IPS-NIHi11 (cell line): ENCODE measurements at regions not wholly inside any gene's neighbourhood (a gene's known extent, or its start where the extent isn't known, plus 50 kb on each side); places are given as distances from the start of the nearest gene placed in this dataset.
A peak's percentile ranks its signal among the peaks of the same experiment; 100 is the strongest.
"Not testable (repeated sequence)": the region's sequence is repeated elsewhere in the genome, so short reads cannot be mapped to it uniquely, and the experiment has no call there.

Experiments used
- DNase-seq: peaks from one replicate; pipeline ENCODE4 v3.0.0; 2012; ENCODE audit warnings: mixed read lengths, low spot score

- DNase-seq, result peak; percentile 89
Measured at GRCh38 chr16:87203060-87203656, 114.0 kb downstream of the C16orf95 start.

GRCh38 chr16:87206646-87207451, 110.3 kb downstream of the C16orf95 start:
- DNase-seq, result no peak

- no peak for DNase-seq
Measured at GRCh38 chr16:87207509-87207908, 109.7 kb downstream of the C16orf95 start.

- DNase-seq, result no peak
Measured at GRCh38 chr16:87207965-87208364, 109.2 kb downstream of the C16orf95 start.

GRCh38 chr16:87208968-87209367, 108.2 kb downstream of the C16orf95 start:
- not testable (repeated sequence) for DNase-seq

GRCh38 chr16:87209808-87210512, 107.2 kb downstream of the C16orf95 start:
- DNase-seq, result no peak

GRCh38 chr16:87210894-87211293, 106.3 kb downstream of the C16orf95 start:
- DNase-seq, result no peak

- no peak for DNase-seq
Measured at GRCh38 chr16:87212026-87212425, 105.2 kb downstream of the C16orf95 start.

- no peak for DNase-seq
Measured at GRCh38 chr16:87213536-87213935, 103.7 kb downstream of the C16orf95 start.

GRCh38 chr16:87216148-87216840, 100.9 kb downstream of the C16orf95 start:
- no peak for DNase-seq

GRCh38 chr16:87216841-87217275, 100.3 kb downstream of the C16orf95 start:
- no peak for DNase-seq

- DNase-seq, result not testable (repeated sequence)
Measured at GRCh38 chr16:87217802-87218201, 99.4 kb downstream of the C16orf95 start.

- no peak for DNase-seq
Measured at GRCh38 chr16:87218281-87219055, 98.7 kb downstream of the C16orf95 start.

- no peak for DNase-seq
Measured at GRCh38 chr16:87219287-87219909, 97.8 kb downstream of the C16orf95 start.

GRCh38 chr16:87221633-87222032, 95.6 kb downstream of the C16orf95 start:
- no peak for DNase-seq

GRCh38 chr16:87222335-87222734, 94.9 kb downstream of the C16orf95 start:
- no peak for DNase-seq

- no peak for DNase-seq
Measured at GRCh38 chr16:87223656-87224248, 93.4 kb downstream of the C16orf95 start.

- no peak for DNase-seq
Measured at GRCh38 chr16:87226926-87227295, 90.3 kb downstream of the C16orf95 start.

- no peak for DNase-seq
Measured at GRCh38 chr16:87227296-87227951, 89.8 kb downstream of the C16orf95 start.

GRCh38 chr16:87228363-87228762, 88.8 kb downstream of the C16orf95 start:
- DNase-seq, result no peak
